Transverse colon (tissue), 4 donors: ENCODE measurements at regions not wholly inside any gene's neighbourhood (a gene's known extent, or its start where the extent isn't known, plus 50 kb on each side); places are given as distances from the start of the nearest gene placed in this dataset.

Source experiments
- DNase-seq: peaks from one replicate; pipeline ENCODE4 v3.0.0-alpha.2; 2019
- H3K27ac ChIP-seq, 4 donors: fragments of 200-600 bp; sonication (generic); 2 replicates each; pipeline ENCODE4 v1.5.1; 2016 to 2018; ENCODE audit warnings: inconsistent platforms in 4 of 4
- H3K27me3 ChIP-seq: fragments of 200-600 bp; sonication (generic); 2 replicates; pipeline ENCODE4 v1.5.1; 2017; ENCODE audit warnings: inconsistent platforms
- H3K36me3 ChIP-seq, 4 donors: fragments of 200-600 bp; sonication (generic); 2 replicates each; pipeline ENCODE4 v1.5.1; 2017 to 2019; ENCODE audit warnings: inconsistent platforms in 4 of 4
- H3K4me1 ChIP-seq, 4 donors: fragments of 200-600 bp; sonication (generic); 2 replicates each; pipeline ENCODE4 v1.5.1; 2017 to 2020; ENCODE audit warnings: inconsistent platforms in 4 of 4
- H3K4me3 ChIP-seq, 4 donors: fragments of 200-600 bp; sonication (generic); 1 replicate in 1 of 4; 2 replicates in 3 of 4; pipeline versions ENCODE4 v1.5.1 to v1.6.1; 2017 to 2019; ENCODE audit warnings: inconsistent platforms in 4 of 4
- H3K9me3 ChIP-seq, 2 donors: fragments of 200-600 bp; sonication (generic); 2 replicates each; pipeline ENCODE4 v1.5.1; 2017 to 2019; ENCODE audit warnings: inconsistent platforms in 2 of 2
- CTCF ChIP-seq, 5 experiments: fragments of 200-600 bp in 3 of 5; fragments of 450-650 bp in 2 of 5; sonication (generic) in 3 of 5; IDR thresholded peaks; 1 replicate in 2 of 5; 2 replicates in 3 of 5; pipeline ENCODE4 v1.5.1; 2016 to 2017; ENCODE audit warnings: antibody characterized with exemption in 5 of 5, inconsistent platforms in 3 of 5, mild to moderate bottlenecking in 2 of 5, moderate library complexity in 1 of 5
- EP300 ChIP-seq: sonication (generic); formaldehyde crosslinking; IDR thresholded peaks from one replicate; pipeline ENCODE4 v1.6.1; 2017; ENCODE audit warnings: antibody characterized with exemption, low read depth
- POLR2A ChIP-seq: fragments of 450-650 bp; IDR thresholded peaks from one replicate; pipeline ENCODE4 v1.6.1; 2016; ENCODE audit warnings: antibody characterized with exemption, mild to moderate bottlenecking, moderate library complexity
- POLR2AphosphoS5 ChIP-seq, 3 donors: sonication (generic); formaldehyde crosslinking; IDR thresholded peaks; one replicate each; pipeline ENCODE4 v1.6.1; 2016; ENCODE audit warnings: antibody characterized with exemption in 3 of 3
- WGBS, 2 donors: methylation state at CpG; one replicate each; pipeline ENCODE4 v1.1.5; 2018; ENCODE audit warnings: low coverage in 1 of 2; 5-methylcytosine and 5-hydroxymethylcytosine counted together
- in situ Hi-C, 4 donors: fragments of 200-750 bp; cut with MboI; loops; one replicate each; pipeline versions ENCODE4 v1.15.0 to v1.15.1; 2017; ENCODE audit warnings: low sequenced_read_pairs in 3 of 4, low pct_ligation_motif_present in 1 of 4, low pct_unique_long_range_greater_than_20kb in 1 of 4
- intact Hi-C: fragments of 100-400 bp; cut with DNase I; formaldehyde crosslinking; loops from one replicate; pipeline ENCODE4 v1.15.1; 2023; ENCODE audit warnings: low total_unique reads

GRCh38 chr16:86998196-86999001 lies 318.8 kb downstream of the C16orf95 start:
- Histone ChIP-seq H3K36me3 (no peaks in the 10 kb centered on the region), H3K4me3 (no peak overlapping the region), H3K27me3 (peaks cover 26% of the 10 kb centered on the region), H3K27ac (no peak overlapping the region), H3K4me1 (no peaks in the 10 kb centered on the region), H3K9me3 (no peaks in the 10 kb centered on the region)
- TF ChIP-seq EP300 = no peak
- TF ChIP-seq POLR2A = no peak
- TF ChIP-seq POLR2AphosphoS5 (IDR thresholded peaks at IDR 0.05) = no peak
- TF ChIP-seq CTCF (IDR thresholded peaks at IDR 0.05) = no peak
- no peak for DNase-seq
- WGBS, 2 donors = 82 to 88% methylated on average over 5 to 21 of the region's 21 CpGs
- intact Hi-C loops = no loop called here
- in situ Hi-C loops = no loop called here

GRCh38 chr16:87000001-87000400 lies 317.2 kb downstream of the C16orf95 start:
- Histone ChIP-seq H3K4me3 (no peak overlapping the region), H3K4me1 (no peaks in the 10 kb centered on the region), H3K9me3 (no peaks in the 10 kb centered on the region), H3K27me3 (peaks cover 12% of the 10 kb centered on the region), H3K27ac (no peak overlapping the region), H3K36me3 (no peaks in the 10 kb centered on the region)
- in situ Hi-C loops (no loop called here), intact Hi-C loops (no loop called here)
- TF ChIP-seq CTCF (IDR thresholded peaks at IDR 0.05) (no peak), POLR2A (no peak), POLR2AphosphoS5 (IDR thresholded peaks at IDR 0.05) (no peak), EP300 (no peak)
- 30 to 40% methylated on average over 1 to 2 of the region's 2 CpGs for WGBS, 2 donors
- DNase-seq = no peak

- intact Hi-C loops = no loop called here
- Histone ChIP-seq H3K4me1 (no peaks in the 10 kb centered on the region), H3K27ac (no peak overlapping the region), H3K36me3 (no peaks in the 10 kb centered on the region), H3K27me3 (no peaks in the 10 kb centered on the region), H3K4me3 (no peak overlapping the region), H3K9me3 (no peaks in the 10 kb centered on the region)
- no peak for DNase-seq
- in situ Hi-C loops = no loop called here
- no peak for TF ChIP-seq CTCF (IDR thresholded peaks at IDR 0.05)
- TF ChIP-seq EP300 = no peak
These were observed 314.3 kb downstream of the C16orf95 start for GRCh38 chr16:87002717-87003413.

GRCh38 chr16:87003414-87003755 lies 313.8 kb downstream of the C16orf95 start:
- H3K27me3 ChIP-seq = no peaks in the 10 kb centered on the region
- no peaks in the 10 kb centered on the region for H3K4me1 ChIP-seq
- TF ChIP-seq POLR2AphosphoS5 (IDR thresholded peaks at IDR 0.05) (no peak), POLR2A (no peak), CTCF (IDR thresholded peaks at IDR 0.05) (no peak), EP300 (no peak)
- in situ Hi-C loops = no loop called here
- H3K36me3 ChIP-seq = no peaks in the 10 kb centered on the region
- no peak overlapping the region for H3K27ac ChIP-seq
- WGBS, 2 donors = 57% methylated on average over 2 of the region's 2 CpGs; no CpG with 5 or more reads in 1 of the 2 donors
- intact Hi-C loops = no loop called here
- DNase-seq = no peak
- no peaks in the 10 kb centered on the region for H3K9me3 ChIP-seq
- H3K4me3 ChIP-seq = no peak overlapping the region
